ENCODE measurements at regions not wholly inside any gene's neighbourhood (a gene's known extent, or its start where the extent isn't known, plus 50 kb on each side); places are given as distances from the start of the nearest gene placed in this dataset.

GRCh38 chrX:22628275-22628674 is 355.6 kb downstream of the CBLL2 start:
- H3K4me3 ChIP-seq (ENCODE audit: low read depth, low read length): no peak overlapping the region
- DNase-seq (ENCODE audit: low read depth): no peak
- TF ChIP-seq, protein P1, sequence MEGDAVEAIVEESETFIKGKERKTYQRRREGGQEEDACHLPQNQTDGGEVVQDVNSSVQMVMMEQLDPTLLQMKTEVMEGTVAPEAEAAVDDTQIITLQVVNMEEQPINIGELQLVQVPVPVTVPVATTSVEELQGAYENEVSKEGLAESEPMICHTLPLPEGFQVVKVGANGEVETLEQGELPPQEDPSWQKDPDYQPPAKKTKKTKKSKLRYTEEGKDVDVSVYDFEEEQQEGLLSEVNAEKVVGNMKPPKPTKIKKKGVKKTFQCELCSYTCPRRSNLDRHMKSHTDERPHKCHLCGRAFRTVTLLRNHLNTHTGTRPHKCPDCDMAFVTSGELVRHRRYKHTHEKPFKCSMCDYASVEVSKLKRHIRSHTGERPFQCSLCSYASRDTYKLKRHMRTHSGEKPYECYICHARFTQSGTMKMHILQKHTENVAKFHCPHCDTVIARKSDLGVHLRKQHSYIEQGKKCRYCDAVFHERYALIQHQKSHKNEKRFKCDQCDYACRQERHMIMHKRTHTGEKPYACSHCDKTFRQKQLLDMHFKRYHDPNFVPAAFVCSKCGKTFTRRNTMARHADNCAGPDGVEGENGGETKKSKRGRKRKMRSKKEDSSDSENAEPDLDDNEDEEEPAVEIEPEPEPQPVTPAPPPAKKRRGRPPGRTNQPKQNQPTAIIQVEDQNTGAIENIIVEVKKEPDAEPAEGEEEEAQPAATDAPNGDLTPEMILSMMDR (IDR thresholded peaks at IDR 0.05; ENCODE audit: insufficient read depth, low read depth, low read length): no peak

GRCh38 chrX:22629105-22629725 is 356.5 kb downstream of the CBLL2 start:
- DNase-seq (ENCODE audit: low read depth): peak; percentile 18
- no peak overlapping the region for H3K4me3 ChIP-seq (ENCODE audit: low read depth, low read length)
- TF ChIP-seq, protein P1 (IDR thresholded peaks at IDR 0.05; ENCODE audit: insufficient read depth, low read depth, low read length): no peak

- TF ChIP-seq, protein P1 (IDR thresholded peaks at IDR 0.05; ENCODE audit: insufficient read depth, low read depth, low read length): no peak
- H3K4me3 ChIP-seq (ENCODE audit: low read depth, low read length): no peak overlapping the region
- DNase-seq (ENCODE audit: low read depth): peak; percentile 26
Observed at GRCh38 chrX:22634083-22634482, 361.4 kb downstream of the CBLL2 start.

DNA sequence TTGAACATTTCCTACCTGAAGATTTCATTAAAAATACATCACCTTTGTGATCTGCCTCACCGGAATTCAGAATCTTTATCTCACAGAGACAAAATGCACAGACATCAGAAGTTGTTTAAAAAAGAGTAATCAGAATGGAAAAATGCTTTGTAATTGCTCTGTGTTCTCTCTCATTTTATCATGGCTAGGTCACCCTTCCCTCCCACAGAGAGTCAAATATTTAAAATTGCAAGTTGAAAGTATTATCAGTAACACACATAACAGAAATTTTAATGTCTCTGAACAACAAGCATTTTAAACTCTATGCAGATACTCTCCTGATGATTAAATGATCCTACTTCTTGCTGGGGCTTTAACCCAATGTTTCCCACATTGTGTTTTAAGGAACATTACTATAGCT is 362.0 kb downstream of the CBLL2 start:
- no peak for DNase-seq (ENCODE audit: low read depth)
- H3K4me3 ChIP-seq (ENCODE audit: low read depth, low read length): no peak overlapping the region
- TF ChIP-seq, protein P1 (IDR thresholded peaks at IDR 0.05; ENCODE audit: insufficient read depth, low read depth, low read length): no peak

DNA sequence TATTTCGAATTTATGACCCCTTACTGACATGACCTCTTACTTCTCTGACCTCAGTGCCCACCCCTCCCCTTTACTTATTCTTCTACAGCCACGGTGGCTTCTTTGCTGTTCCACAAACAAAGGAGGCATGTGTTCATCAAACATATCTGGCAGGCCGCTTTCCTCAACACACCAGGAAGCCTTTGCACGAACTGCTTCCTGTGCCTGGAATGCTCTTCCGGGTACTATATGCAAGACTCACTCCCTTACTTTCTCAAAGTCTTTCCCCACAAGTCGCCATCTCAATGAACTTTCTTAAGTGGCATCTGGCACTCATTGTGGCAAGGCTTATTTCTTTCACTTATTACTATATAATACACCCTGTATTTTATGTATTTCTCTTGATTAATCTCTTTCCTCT is 351.5 kb upstream of the DDX53 start:
- no peak overlapping the region for H3K4me3 ChIP-seq (ENCODE audit: low read depth, low read length)
- TF ChIP-seq, protein P1 (IDR thresholded peaks at IDR 0.05; ENCODE audit: insufficient read depth, low read depth, low read length): no peak
- DNase-seq (ENCODE audit: low read depth): no peak

- no peak for DNase-seq (ENCODE audit: low read depth)
- TF ChIP-seq, protein P1 (IDR thresholded peaks at IDR 0.05; ENCODE audit: insufficient read depth, low read depth, low read length): no peak
- no peak overlapping the region for H3K4me3 ChIP-seq (ENCODE audit: low read depth, low read length)
Observed at GRCh38 chrX:22650691-22651090, 349.1 kb upstream of the DDX53 start.

- TF ChIP-seq, protein P1 (IDR thresholded peaks at IDR 0.05; ENCODE audit: insufficient read depth, low read depth, low read length): no peak
- H3K4me3 ChIP-seq (ENCODE audit: low read depth, low read length): no peak overlapping the region
- peak; percentile 51 for DNase-seq (ENCODE audit: low read depth)
Observed at GRCh38 chrX:22652596-22652995, 347.2 kb upstream of the DDX53 start.
